ENCODE measurements at regions not wholly inside any gene's neighbourhood (a gene's known extent, or its start where the extent isn't known, plus 50 kb on each side); places are given as distances from the start of the nearest gene placed in this dataset.

DNA sequence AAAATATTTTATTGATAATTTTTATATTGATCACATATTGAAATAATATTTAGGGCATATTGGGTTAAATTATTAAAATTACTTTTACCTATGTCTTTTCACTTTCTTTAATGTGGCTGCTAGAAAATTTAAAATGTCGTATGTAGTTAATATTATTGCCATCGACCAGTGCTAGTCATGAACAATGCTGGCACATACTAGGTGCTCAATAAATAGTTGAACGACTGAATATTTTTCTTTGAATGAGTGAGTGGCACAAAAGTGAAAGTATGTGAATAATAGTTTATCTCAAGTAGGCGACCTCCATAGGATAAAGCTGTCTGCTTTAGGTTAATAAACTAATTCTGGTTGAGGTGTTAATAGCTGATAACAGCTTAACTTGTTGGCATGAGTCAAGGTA is 150.8 kb upstream of the FGGY start:
- TF ChIP-seq, protein P1, sequence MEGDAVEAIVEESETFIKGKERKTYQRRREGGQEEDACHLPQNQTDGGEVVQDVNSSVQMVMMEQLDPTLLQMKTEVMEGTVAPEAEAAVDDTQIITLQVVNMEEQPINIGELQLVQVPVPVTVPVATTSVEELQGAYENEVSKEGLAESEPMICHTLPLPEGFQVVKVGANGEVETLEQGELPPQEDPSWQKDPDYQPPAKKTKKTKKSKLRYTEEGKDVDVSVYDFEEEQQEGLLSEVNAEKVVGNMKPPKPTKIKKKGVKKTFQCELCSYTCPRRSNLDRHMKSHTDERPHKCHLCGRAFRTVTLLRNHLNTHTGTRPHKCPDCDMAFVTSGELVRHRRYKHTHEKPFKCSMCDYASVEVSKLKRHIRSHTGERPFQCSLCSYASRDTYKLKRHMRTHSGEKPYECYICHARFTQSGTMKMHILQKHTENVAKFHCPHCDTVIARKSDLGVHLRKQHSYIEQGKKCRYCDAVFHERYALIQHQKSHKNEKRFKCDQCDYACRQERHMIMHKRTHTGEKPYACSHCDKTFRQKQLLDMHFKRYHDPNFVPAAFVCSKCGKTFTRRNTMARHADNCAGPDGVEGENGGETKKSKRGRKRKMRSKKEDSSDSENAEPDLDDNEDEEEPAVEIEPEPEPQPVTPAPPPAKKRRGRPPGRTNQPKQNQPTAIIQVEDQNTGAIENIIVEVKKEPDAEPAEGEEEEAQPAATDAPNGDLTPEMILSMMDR (optimal IDR thresholded peaks at IDR 0.05 in 1 of 3, IDR thresholded peaks at IDR 0.05 in 1 of 3, conservative IDR thresholded peaks at IDR 0.05 in 1 of 3; ENCODE audit: extremely low read depth in 1 of 3, insufficient read depth in 2 of 3, low read length in 3 of 3): no peak
- no peak for TF ChIP-seq EZH2 (IDR thresholded peaks at IDR 0.05; ENCODE audit: low read length)
